Ascending aorta (tissue), 2 donors: ENCODE measurements at regions not wholly inside any gene's neighbourhood (a gene's known extent, or its start where the extent isn't known, plus 50 kb on each side); places are given as distances from the start of the nearest gene placed in this dataset.

ENCODE experiments used
- DNase-seq, 2 donors: peaks; one replicate each; pipeline ENCODE4 v3.0.0-alpha.2; 2019; ENCODE audit warnings: low spot score in 2 of 2
- H3K27ac ChIP-seq, 2 donors: fragments of 200-600 bp; sonication (generic); one replicate each; pipeline ENCODE4 v1.5.1; 2016 to 2017; ENCODE audit warnings: mild to moderate bottlenecking in 1 of 2
- H3K27me3 ChIP-seq: fragments of 200-600 bp; sonication (generic); one replicate; pipeline ENCODE4 v1.5.1; 2017
- H3K36me3 ChIP-seq, 2 donors: fragments of 200-600 bp; sonication (generic); one replicate each; pipeline ENCODE4 v1.5.1; 2016
- H3K4me1 ChIP-seq, 2 donors: fragments of 200-600 bp; sonication (generic); one replicate each; pipeline ENCODE4 v1.5.1; 2016 to 2017; ENCODE audit warnings: mild to moderate bottlenecking in 1 of 2
- H3K4me3 ChIP-seq, 2 donors: fragments of 200-600 bp; sonication (generic); one replicate each; pipeline ENCODE4 v1.5.1; 2016 to 2017; ENCODE audit warnings: mild to moderate bottlenecking in 1 of 2
- H3K9me3 ChIP-seq, 2 donors: fragments of 200-600 bp; sonication (generic); one replicate each; pipeline ENCODE4 v1.5.1; 2016
- intact Hi-C: fragments of 100-400 bp; cut with DNase I; formaldehyde crosslinking; loops from one replicate; pipeline ENCODE4 v1.15.1; 2023
- TF ChIP-seq, protein P1 (sequence below), 3 experiments: fragments of 200-600 bp in 2 of 3; fragments of 450-650 bp in 1 of 3; sonication (generic) in 2 of 3; IDR thresholded peaks; one replicate each; pipeline ENCODE4 v1.5.1; 2016 to 2019; ENCODE audit warnings: antibody characterized with exemption in 3 of 3, mild to moderate bottlenecking in 1 of 3, moderate library complexity in 1 of 3

DNA sequence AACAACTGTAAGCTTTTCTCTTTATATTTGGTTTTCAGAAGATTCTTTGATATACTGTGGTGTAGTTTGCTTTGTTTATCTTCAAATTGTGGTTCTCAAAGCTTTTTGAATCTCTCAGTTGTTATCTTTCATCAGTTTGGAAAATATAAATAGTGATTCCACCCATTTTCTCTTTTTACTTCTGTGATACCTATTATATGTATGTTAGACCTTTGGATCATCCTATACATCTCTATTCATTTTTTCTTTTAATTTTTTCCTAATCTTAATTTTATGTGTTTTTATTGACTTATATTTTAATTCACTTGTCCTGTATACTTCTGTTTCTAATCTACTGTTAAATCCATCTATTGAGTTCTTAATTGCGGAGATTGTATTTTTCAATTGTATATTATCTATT lies 160.7 kb upstream of the COL8A1 start:
- intact Hi-C loops, result no loop called here
- H3K9me3 ChIP-seq, result no peaks in the 10 kb centered on the region
- no peak overlapping the region for H3K4me3 ChIP-seq
- no peaks in the 10 kb centered on the region for H3K36me3 ChIP-seq
- no peaks in the 10 kb centered on the region for H3K27me3 ChIP-seq
- TF ChIP-seq, protein P1, sequence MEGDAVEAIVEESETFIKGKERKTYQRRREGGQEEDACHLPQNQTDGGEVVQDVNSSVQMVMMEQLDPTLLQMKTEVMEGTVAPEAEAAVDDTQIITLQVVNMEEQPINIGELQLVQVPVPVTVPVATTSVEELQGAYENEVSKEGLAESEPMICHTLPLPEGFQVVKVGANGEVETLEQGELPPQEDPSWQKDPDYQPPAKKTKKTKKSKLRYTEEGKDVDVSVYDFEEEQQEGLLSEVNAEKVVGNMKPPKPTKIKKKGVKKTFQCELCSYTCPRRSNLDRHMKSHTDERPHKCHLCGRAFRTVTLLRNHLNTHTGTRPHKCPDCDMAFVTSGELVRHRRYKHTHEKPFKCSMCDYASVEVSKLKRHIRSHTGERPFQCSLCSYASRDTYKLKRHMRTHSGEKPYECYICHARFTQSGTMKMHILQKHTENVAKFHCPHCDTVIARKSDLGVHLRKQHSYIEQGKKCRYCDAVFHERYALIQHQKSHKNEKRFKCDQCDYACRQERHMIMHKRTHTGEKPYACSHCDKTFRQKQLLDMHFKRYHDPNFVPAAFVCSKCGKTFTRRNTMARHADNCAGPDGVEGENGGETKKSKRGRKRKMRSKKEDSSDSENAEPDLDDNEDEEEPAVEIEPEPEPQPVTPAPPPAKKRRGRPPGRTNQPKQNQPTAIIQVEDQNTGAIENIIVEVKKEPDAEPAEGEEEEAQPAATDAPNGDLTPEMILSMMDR (IDR thresholded peaks at IDR 0.05), result no peak
- no peak overlapping the region for H3K27ac ChIP-seq
- peaks cover 6 to 9% of the 10 kb centered on the region in 2 donors for H3K4me1 ChIP-seq
- no peak for DNase-seq

DNA sequence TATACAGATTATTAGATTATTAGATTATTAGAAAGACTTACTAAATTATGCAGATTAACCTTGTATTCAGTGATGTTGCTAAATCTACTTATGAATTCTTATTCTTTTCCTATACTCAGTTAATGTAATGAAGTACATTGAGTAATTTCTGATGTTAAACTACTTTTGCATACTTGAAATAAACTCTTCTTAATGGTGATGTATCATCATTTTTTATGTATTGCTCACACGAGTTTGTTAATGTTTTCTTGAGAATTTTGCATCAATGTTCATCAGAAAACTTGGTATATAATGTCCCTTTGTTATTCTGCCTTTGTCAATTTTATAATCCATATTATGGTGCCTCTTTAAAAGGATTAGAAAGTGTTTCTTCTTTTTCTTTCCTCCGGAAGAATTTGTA lies 163.2 kb upstream of the COL8A1 start:
- H3K9me3 ChIP-seq, result no peaks in the 10 kb centered on the region
- no peak for DNase-seq
- H3K27ac ChIP-seq, result no peak overlapping the region
- TF ChIP-seq, protein P1 (IDR thresholded peaks at IDR 0.05), result no peak
- H3K4me1 ChIP-seq, result peaks cover 6 to 18% of the 10 kb centered on the region in 2 donors
- H3K36me3 ChIP-seq, result no peaks in the 10 kb centered on the region
- no peaks in the 10 kb centered on the region for H3K27me3 ChIP-seq
- intact Hi-C loops, result no loop called here
- H3K4me3 ChIP-seq, result no peak overlapping the region

DNA sequence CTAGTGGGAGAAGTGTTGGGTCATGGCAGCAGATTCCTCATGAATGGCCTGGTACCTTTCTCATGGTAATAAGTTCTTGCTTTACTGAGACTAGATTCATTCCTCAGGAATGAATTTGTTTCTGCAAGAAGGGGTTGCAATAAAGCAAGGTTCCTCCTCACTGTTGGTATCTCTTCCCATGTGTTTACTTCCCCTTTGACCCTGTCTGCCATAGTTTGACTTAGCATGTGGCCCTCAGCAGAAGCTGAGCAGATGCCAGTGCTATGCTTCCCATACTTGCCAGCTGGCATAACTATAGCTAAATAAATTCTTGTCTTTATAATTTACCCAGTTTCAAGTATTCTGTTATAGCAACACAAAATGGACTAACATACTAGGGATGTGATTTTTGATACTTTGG lies 163.6 kb upstream of the COL8A1 start:
- H3K4me3 ChIP-seq, result no peak overlapping the region
- intact Hi-C loops, result loop anchor here (5.0 kb wide), 1 partner anchor 42 kb away; no protein-coding TSS in a partner anchor
- no peaks in the 10 kb centered on the region for H3K36me3 ChIP-seq
- H3K9me3 ChIP-seq, result no peaks in the 10 kb centered on the region
- TF ChIP-seq, protein P1 (IDR thresholded peaks at IDR 0.05), result no peak
- DNase-seq, result no peak
- peaks cover 6 to 18% of the 10 kb centered on the region in 2 donors for H3K4me1 ChIP-seq
- H3K27ac ChIP-seq, result no peak overlapping the region
- H3K27me3 ChIP-seq, result no peaks in the 10 kb centered on the region

DNA sequence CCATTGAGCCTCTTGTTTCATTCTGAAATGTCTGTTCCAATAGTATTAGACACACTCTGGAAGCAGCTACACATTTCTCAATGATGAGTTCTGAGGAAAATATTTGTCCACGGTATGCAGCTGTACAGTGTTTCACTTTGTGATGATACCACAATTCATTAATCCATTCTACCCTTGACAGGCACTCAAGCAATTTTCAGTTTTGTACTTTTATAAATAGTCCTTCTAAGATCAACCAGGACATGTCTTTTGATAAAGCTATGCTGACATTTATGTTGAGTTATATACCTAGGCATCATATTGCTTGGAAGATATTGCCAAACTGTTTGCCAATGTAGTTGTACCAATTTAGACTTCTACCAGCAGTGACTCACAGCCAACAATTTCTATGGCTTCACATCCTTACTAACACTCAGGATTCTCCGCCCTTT lies 165.1 kb upstream of the COL8A1 start:
- no peaks in the 10 kb centered on the region for H3K9me3 ChIP-seq
- DNase-seq, result no peak
- peaks cover 6 to 14% of the 10 kb centered on the region in 2 donors for H3K4me1 ChIP-seq
- H3K27me3 ChIP-seq, result no peaks in the 10 kb centered on the region
- no peaks in the 10 kb centered on the region for H3K36me3 ChIP-seq
- H3K27ac ChIP-seq, result peak overlapping the region; percentile 81 to 91
- intact Hi-C loops, result loop anchor here (2.0 to 5.0 kb wide), 2 partner anchors 25 to 41 kb away; no protein-coding TSS in a partner anchor
- no peak overlapping the region for H3K4me3 ChIP-seq
- TF ChIP-seq, protein P1 (IDR thresholded peaks at IDR 0.05), result no peak

DNA sequence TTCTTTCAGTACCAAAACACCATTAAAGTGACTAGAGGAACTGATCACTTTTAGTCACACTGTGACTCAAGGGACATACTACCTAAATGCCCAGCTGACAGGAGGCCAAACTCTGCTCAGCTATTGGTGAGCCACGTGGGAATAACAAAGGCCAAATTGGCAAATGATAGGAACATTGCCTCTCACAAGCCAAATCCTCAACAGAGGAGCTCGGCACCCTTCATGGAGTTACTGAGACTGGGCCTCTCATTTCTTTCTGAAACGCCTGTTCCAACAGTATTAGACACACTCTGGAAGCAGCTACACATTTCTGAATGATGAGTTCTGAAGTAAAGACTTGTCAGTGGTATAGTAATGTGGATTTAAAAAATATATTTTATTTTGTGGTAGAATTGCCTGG lies 166.0 kb upstream of the COL8A1 start:
- TF ChIP-seq, protein P1 (IDR thresholded peaks at IDR 0.05), result no peak
- Histone ChIP-seq H3K4me1 (peaks cover 6 to 14% of the 10 kb centered on the region in 2 donors), H3K27ac (peak overlapping the region; percentile 81 to 91), H3K36me3 (no peaks in the 10 kb centered on the region), H3K9me3 (no peaks in the 10 kb centered on the region), H3K4me3 (no peak overlapping the region), H3K27me3 (no peaks in the 10 kb centered on the region)
- DNase-seq, result peak; percentile 25 to 87
- intact Hi-C loops, result loop anchor here (2.0 to 5.0 kb wide), 2 partner anchors 26 to 40 kb away; no protein-coding TSS in a partner anchor
